Renal pelvis (tissue), 1 donor: ENCODE measurements at regions not wholly inside any gene's neighbourhood (a gene's known extent, or its start where the extent isn't known, plus 50 kb on each side); places are given as distances from the start of the nearest gene placed in this dataset.
A peak's percentile ranks its signal among the peaks of the same experiment; 100 is the strongest.

Experiments used
- DNase-seq: peaks from one replicate; pipeline ENCODE4 v3.0.0-alpha.2; 2013

- DNase-seq = peak; percentile 38
Observed at GRCh38 chr18:22847392-22847791, 85.7 kb upstream of the RBBP8 start.

- no peak for DNase-seq
Observed at GRCh38 chr18:22847867-22848451, 85.2 kb upstream of the RBBP8 start.

GRCh38 chr18:22848615-22849014 lies 84.5 kb upstream of the RBBP8 start:
- DNase-seq = no peak

- no peak for DNase-seq
Observed at GRCh38 chr18:22856870-22857269, 76.3 kb upstream of the RBBP8 start.

GRCh38 chr18:22858121-22858520 lies 75.0 kb upstream of the RBBP8 start:
- DNase-seq = no peak

GRCh38 chr18:22860807-22861206 lies 72.3 kb upstream of the RBBP8 start:
- no peak for DNase-seq

GRCh38 chr18:22865354-22866116 lies 67.6 kb upstream of the RBBP8 start:
- DNase-seq = no peak

- DNase-seq = no peak
Observed at GRCh38 chr18:22868831-22869230, 64.3 kb upstream of the RBBP8 start.

- DNase-seq = no peak
Observed at GRCh38 chr18:22871809-22872525, 61.2 kb upstream of the RBBP8 start.

GRCh38 chr18:22872900-22873537 lies 60.1 kb upstream of the RBBP8 start:
- no peak for DNase-seq

GRCh38 chr18:22879293-22879692 lies 53.8 kb upstream of the RBBP8 start:
- DNase-seq = no peak

GRCh38 chr18:22882084-22882483 lies 51.0 kb upstream of the RBBP8 start:
- no peak for DNase-seq

GRCh38 chr18:22883179-22883578 lies 49.9 kb upstream of the RBBP8 start:
- DNase-seq = peak; percentile 26
